HG03175 (cell line): ENCODE measurements at regions not wholly inside any gene's neighbourhood (a gene's known extent, or its start where the extent isn't known, plus 50 kb on each side); places are given as distances from the start of the nearest gene placed in this dataset.

Source experiments
- ATAC-seq: cut with Tn5 transposase; IDR thresholded peaks from one replicate; pipeline ENCODE4 v1.9.1; 2021; ENCODE audit warnings: mild to moderate bottlenecking, moderate library complexity; ENCODE audit not compliant: unreplicated experiment

DNA sequence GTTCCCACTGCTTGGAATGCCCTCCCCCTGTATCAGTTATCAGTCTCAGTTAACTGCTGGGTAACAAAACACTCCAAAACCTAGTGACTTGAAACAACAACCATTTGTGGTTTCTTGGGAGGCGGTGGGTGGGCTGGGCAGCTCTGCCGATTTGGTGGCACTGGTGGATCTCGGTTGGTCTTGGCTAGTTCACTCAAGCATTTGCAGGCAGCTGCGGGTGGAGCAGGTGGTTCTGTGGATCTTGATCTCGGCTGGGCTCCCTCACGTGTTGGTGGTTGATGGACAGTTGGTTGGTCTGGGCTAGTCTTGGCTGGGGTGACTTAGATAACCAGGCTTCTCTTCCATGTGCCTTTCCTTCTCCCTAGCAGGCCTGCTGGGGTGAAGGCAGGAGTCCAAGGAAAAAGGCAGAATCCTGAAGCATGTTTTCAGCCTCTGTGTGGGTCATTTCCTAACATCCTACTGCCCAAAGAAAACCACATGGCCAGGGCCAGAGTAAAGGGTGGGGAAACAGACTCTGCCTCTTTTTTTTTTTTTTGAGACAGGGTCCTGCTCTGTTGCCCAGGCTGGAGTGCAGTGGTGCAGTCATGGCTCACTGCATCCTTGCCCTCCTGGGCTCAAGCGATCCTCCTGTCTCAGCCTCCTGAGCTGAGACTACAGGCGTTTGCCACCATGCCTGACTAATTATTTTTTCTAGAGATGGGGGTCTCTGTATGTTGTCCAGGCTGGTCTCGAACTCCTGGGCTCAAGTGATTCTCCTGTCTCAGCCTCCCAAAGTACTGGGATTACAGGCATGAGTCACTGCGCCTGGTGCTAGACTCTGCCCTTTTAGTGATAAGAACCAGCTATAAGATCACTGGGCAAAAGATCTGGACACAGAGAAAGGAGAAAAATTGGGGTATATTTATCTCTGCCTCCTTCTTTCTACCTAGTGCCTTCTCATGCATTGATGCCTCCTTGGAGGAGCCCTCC, 183.7 kb downstream of the RGS3 start:
- ATAC-seq, result no peak

DNA sequence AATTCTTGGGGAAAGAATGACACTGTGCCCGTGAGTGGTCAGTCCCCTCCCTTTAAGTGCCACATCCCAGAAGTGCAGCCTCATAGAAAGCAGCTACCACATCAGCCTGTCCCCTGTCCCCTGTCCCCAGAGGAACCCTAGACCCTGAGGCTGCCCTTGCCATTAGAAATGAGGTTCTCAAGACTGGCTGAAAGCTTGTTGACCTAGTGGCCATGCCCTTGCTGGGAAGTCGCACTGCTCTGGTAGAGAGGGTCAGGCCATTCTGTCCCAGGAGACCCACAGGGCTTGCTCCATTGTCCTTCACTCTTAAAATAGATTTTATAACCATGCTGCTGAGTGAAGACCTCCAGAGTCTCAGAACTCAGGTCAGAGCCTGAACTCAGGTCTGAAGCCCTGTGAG, 184.5 kb downstream of the RGS3 start:
- ATAC-seq, result no peak

DNA sequence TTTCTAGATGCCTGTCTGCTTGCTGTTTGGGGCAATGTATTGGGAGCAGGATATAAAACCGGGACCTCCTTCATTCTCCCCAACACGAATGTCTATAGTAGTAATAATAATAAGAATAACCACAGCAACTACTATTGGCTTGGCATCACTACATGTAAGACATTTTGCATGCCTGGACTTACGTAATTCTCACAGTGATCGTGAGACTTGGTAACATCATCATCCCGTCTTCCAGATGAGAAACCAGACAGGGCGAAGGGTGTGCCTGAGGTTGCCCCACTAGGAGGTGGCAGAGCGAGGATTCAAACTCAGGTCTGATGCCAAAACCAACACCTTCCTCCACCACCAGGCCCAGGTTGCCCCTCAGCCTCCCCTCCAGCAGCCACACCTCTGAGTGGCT, 185.1 kb downstream of the RGS3 start:
- no peak for ATAC-seq

DNA sequence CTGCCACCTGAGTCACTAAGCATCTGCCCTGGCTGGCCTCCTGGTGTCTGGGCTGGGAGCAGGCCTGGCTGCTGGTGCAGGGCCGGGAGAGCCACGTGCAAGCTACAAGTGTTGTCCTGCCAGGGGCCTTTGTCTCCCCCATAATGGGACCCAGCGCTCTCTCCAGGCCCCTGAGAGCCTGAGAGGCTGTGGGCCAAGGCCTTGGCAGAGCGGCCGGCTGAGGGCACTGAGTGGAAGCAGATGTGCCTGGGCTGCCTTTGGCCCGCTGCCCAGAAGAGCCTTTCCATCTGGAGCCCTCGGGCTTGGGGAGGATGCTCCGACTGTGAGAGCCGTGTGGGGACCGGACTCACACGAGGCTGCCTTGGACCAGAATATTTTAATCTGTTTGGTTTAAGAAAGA, 185.5 kb downstream of the RGS3 start:
- ATAC-seq, result no peak

DNA sequence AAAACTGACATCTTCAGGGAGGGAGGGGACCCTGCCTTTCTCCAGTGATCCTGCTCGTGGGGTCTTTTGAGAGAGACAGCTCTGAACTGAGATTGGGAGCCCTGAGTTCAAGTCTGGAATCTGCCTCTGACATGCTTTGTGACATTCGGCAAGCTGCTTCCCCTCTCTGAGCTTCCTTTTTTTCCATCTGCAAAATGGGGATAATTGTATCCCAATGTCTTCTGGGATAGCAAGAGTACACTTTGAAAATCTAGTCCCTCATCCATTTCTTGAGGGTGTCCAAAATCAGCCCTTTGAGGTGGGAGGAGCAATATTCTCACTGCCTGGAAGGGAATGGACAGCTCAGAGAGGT, 186.3 kb downstream of the RGS3 start:
- ATAC-seq, result no peak

DNA sequence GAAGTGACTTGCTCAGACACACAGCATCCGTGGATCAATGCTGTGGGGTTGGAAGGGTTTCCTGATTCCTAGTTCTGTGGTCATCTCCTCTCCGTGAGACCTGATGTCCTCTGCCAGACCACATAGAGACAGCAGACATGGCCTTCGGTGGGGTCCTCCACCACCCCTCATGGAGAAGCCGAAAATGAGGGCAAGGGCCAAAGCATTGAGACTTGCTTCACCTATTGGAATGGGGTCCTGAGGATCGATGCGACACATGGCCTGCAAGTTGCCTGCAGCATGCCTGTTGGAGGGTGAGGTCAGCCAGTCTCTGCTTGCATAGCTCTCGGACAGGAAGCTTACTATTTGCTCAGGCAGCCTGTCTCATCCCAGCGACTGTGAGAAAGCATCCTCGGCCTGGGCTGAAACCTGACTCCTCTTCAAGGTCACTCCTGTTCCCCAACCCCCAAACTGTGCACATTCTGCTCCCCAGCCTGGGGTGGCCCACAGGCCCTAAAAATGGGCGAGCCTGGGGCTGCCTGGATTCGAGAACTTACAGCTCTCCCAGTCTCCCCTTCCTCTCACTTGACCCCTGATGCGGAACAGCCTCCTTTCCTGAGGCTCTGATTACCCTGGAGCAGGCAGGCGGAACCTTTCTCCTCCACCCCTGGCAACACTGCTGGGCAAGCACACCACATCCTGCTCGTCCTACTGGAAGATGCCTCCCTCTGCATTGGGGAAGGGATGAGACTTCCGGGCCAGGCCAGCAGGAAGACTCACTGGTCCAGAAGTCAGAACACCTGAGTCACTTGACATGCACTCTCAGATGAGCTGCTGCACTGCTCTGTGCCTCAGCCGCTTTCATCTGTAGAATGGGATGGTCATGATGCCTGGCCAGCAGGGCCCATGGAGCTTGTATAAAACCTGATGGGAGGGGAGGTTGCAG, 186.9 kb downstream of the RGS3 start:
- no peak for ATAC-seq

DNA sequence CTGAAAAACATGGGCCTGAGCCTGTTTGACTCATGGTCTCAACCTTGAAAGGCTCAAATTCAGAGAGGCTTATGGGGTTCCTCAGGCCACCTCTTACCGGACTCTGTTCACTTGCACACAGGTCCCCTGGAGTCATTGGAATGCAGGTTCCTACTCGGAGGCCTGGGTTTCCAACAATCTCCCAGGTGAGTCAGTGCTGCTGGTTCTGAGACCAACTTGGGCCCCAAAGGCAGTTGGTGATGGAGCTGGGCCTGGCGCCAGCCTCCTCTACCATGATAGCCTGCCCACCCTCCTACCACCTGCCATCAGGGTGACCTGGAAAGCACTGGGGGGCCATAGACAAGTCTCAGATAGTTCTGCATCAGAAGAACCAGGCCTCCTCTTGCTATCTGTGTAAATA, 188.4 kb downstream of the RGS3 start:
- ATAC-seq, result no peak

DNA sequence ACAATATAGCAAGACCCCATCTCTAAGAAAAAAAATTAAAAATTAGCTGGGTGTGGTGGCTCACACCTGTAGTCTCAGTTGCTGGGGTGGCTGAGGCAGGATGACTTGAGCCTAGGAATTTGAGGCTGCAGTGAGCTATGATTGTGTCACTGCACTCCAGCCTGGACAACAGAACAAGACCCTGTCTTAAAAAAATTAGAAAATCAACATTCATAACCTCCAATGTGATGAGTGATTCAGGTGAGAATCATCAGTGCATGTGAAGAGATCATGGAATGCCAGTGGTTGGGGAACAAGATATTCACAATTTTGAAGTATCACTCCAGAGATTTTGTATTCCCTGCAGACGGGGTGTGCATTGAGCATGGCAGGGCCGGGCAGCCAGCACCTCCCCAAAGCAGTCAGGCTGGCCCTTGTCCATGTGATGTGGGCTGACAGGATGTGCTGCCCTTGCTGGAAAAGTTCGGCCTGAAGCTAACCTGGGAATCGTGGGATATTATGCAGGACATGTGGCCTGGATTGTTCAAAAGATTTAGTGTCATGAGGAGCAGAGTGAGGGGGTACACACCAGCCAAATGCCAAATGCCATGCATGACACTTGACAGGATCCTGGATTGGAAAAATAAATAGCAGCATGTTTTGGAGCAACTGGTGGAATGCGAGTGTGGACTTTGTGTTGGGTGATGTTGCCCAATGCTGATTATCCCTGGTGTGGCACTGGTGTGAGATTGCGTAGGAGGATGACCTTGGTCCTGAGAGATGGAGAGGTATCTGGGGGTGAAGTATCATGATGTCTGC, 189.0 kb downstream of the RGS3 start:
- ATAC-seq, result no peak

DNA sequence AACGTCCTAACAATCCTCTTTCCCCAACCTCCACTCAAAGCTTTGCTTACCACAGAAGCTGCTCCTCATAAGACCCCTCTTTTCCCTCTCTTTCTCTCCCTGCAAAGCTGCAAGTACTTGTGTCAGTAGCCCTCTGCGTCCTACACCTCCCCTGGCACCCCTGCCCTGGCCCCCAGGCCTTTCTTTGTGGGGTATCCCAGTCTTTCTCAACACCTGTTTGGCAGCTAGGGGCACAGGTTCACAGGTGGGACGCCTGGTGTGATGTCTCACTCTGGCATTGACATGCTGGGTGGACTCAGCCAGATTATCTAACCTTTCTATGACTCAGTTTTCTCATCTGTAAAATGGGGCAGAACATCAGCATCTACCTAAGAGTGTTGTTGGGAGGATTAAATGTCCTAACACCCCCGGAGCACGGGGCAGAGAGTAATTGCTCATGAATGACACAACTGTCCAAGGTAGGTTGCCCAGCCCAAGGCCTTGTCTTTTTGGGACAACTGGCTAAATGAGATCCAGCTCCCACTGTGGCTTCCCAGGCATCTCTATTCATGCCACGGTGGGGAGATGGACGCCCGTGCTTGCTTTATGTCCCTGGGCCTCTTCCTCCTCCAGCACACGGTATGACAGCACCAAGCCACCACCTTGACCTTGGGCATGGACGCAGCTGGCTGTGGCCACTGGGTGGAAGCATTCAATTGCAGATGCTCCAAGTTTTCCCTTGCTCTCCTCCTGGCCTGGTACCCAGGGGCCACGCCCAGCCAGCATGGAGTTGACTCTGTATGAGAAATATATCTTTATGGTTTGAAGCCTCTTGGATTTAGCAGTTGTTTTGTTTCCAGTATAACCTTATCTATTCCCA, 190.4 kb downstream of the RGS3 start:
- ATAC-seq, result no peak

DNA sequence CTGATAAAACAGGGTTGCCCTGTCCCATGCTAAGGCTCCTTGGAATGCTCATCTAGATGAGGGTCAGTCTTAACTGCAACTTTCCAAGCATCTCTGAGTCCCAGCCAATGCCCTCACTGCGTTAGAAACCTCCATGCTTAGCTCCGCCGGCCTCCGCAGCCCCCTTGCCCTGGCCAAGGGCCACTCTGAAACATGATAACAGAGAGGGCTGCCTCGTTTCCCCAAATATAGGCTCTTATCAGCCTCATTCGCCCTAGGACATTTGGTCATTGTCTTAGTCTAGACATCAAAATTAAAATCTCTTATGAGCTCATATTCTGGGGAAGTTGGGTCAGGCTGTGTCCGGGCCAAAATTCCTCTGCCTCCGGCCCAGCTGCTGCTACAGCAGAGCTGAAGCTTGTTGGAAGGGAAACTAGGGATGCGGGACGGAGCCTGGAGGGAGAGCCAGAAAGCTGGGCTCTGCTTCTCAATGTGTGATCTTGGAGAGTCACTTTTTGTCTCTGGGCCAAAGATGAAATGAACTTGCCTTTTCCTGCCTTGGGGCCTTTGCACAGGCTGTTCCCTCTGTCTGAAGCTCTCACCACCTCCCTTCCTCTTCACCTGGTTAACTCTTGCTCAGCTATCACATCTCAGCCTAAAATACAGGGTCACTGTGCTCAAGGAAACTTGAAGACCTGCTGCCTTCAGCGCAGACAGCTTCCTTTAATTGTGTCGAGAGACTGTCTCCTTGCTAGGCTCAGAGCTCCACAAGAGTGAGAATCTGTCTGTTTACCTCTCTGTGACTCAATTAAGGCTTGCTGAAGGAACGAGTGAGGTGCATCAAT, 191.3 kb downstream of the RGS3 start:
- peak; percentile 15 for ATAC-seq

DNA sequence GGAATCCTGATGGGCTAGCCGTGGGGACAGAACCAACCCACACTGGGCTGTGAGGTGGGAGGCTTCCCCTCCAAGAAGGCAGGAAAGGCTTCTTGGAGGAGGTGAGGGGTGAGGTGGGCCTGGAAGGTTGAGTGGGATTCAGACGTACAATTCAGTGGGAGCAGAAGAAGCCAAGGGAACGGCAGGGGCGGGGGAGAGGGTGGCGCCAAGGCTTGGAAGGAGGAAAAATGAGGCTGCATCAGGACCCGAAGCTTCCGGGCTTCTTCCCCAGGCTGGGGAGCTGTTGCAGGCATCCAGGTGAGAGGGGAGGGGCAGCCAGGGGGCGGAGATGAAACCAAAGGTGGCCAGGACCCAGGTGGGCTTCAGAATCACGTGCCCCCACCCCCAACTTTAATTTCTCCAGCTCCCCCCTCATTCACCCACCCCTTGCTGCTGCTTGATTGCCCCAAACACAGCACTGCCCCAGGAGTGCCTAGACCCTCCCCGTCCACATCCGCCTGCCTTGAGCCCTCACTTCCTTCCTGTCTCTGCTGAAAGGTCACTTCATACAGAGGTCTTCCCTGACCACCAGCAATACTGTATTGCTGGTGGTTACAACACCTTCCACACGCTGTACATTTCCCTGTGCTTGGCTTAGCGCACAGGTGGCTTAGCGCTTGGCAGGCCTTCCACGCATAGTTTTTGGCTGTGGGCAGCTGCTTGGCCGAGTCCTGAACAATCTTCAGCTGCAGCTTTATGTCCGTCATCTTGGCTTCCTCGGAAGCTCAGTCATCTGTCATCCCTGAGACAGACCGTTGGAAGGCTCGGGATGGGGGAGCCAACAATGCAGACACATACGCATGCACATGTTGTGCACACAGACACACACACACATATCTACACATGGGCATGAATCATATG, 193.5 kb downstream of the RGS3 start:
- peak; percentile 45 for ATAC-seq

DNA sequence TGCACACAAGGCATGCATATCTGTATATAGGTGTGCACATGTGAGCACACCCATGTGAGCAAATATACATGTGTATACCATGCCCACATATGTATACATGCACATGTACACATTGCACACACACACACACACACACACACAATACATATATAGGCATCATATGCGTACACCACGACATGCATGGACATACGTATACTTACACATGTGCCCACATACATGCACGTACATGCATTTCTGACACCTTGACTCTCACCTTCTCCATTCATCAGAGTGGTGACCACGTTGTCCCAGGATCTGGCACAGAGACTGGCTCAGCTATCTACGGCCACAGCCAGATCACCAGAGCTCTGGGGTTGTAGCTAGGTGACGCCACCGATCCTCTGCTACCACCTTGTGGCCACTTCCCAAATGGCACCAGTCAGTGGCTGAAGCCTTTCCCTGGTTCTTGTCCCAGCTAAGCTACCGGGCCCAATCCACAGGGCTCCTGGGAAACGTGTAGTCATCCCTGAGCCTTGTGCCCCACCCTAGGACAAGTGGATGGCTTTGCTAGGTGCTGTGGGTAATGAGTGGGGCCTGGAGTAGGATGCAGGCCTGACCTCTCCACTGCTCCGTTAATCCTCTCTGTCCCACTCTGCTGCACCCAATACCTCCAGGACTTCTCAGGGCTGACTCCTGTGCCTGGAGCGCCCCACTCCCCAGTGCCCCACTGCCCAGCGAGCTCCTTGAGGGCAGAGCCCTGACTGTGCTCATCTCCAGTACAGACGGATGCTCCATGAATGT, 194.4 kb downstream of the RGS3 start:
- ATAC-seq, result peak; percentile 77

DNA sequence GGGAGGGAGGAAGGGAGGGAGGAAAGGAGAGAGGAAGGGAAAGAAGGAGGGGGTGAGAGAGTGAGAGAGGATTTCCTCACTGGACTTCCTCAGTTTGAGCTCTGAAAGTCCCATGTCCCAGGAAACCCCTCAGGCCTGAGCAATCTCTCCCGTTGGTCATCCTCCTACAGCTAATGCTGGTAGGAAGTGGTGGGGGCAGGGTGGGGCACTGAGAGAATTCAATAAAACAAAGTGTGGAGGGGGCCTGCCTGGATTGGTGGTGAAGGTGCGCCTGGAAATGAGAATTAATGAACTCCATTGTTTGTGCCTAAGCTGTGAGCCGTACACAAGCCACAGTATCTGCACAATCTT, 195.0 kb downstream of the RGS3 start:
- no peak for ATAC-seq

DNA sequence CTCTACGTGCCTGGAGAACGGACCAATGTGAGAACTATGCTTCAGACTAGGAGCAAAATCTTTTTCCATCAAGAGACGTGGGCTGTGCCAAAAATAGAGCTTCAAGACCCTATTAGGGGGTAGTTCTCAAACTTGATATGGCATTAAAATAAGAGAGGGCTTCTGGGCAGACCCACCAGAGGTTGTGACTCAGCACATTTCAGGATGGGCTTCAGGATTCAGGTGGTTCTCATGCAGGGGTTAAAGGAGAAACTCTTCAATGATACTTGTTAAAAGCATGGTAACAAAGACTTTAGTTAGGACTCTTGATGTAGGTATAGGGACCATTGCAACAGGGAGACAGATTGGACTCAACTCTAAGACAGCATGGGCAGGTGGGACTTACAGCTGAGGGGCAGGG, 195.5 kb downstream of the RGS3 start:
- no peak for ATAC-seq

DNA sequence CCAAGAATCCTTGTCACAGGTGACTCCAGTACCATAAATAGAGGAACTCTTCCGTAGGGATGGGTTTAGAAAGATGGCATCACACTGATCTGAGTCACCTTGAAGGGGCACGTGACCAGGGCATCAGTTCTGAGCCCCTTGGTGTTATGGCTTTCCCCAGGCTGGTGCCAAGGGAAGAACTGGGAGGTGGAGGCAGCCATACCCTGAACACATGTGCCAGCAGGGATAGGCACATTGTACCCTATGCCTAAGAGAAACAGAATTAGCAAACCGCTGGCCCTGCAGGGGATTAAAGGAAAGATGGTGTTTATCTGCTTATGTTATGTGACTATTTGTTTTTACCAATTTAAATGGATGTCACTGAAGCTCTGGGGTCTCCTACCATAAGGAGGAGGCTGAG, 196.2 kb downstream of the RGS3 start:
- no peak for ATAC-seq

DNA sequence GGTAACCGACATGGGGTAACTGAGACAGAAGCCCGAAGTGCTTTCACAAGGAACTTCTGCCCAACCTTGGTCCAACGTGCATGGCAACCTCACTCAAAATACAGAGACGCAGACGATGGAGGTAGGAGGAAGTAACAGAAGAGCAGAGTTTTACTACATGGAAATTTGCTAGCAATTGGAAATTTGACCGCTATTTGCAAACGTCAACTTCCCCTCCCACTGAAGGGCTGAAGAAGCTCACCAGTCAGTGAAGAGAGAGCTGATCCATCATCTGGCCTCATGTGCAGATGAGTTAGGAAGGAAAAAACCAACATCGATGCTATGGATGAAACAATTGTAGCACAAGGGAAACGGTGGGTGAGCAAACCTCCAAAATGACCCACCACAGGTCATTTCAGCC, 196.7 kb downstream of the RGS3 start:
- ATAC-seq, result no peak

DNA sequence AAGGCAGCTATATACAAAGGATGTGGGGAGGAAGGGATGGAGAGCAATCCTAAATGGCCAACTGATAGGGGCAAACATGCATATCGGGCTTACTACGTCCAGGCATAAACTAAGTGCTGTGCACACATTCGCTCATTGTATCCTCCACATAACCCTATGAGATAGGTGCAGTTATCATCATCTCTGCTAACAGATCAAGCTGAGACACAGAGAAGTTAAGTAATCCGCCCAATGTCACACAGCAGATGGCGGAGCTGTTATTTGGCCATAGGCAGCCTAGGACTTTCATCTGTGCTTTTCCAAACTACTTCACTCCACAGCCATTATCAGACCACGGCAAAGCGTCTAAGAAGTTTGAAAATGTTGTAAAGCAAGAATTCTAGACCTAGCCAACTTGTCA, 197.5 kb downstream of the RGS3 start:
- no peak for ATAC-seq
